MM.1S (cell line): ENCODE measurements at regions not wholly inside any gene's neighbourhood (a gene's known extent, or its start where the extent isn't known, plus 50 kb on each side); places are given as distances from the start of the nearest gene placed in this dataset.

Source experiments
- DNase-seq: peaks from one replicate; pipeline ENCODE4 v3.0.0-alpha.2; 2015
- H2AFZ ChIP-seq: fragments of 300-600 bp; sonication (generic); 2 replicates; pipeline ENCODE4 v1.6.0; 2016; ENCODE audit warnings: antibody characterized with exemption, low read length
- H3F3A ChIP-seq: fragments of 300-600 bp; sonication (generic); 2 replicates; pipeline ENCODE4 v1.6.1; 2016; ENCODE audit warnings: mild to moderate bottlenecking, antibody characterized with exemption, low read length, moderate library complexity, mixed read lengths; ENCODE audit not compliant: insufficient read depth
- H3K27ac ChIP-seq: fragments of 300-600 bp; sonication (generic); 2 replicates; pipeline ENCODE4 v1.5.1; 2016; ENCODE audit warnings: mild to moderate bottlenecking, low read length
- H3K27me3 ChIP-seq: fragments of 300-600 bp; sonication (generic); replicated peaks from 2 replicates; pipeline ENCODE4 v1.6.0; 2016; ENCODE audit warnings: low read length; ENCODE audit not compliant: insufficient read depth
- H3K36me3 ChIP-seq: fragments of 300-600 bp; sonication (generic); replicated peaks from 2 replicates; pipeline ENCODE4 v1.6.1; 2016; ENCODE audit warnings: mild to moderate bottlenecking, low read length, mixed read lengths; ENCODE audit not compliant: insufficient read depth
- H3K4me1 ChIP-seq: fragments of 300-600 bp; sonication (generic); 2 replicates; pipeline ENCODE4 v1.6.1; 2016; ENCODE audit warnings: low read length, mixed read lengths
- H3K4me2 ChIP-seq: fragments of 300-600 bp; sonication (generic); 2 replicates; pipeline ENCODE4 v1.6.0; 2016; ENCODE audit warnings: low read depth, low read length
- H3K4me3 ChIP-seq: fragments of 300-600 bp; sonication (generic); 2 replicates; pipeline ENCODE4 v1.5.1; 2016; ENCODE audit warnings: low read length, mixed read lengths
- H3K79me2 ChIP-seq: fragments of 300-600 bp; sonication (generic); 2 replicates; pipeline ENCODE4 v1.6.1; 2016; ENCODE audit warnings: mixed run types, low read length, mixed read lengths
- H3K9ac ChIP-seq: fragments of 300-600 bp; sonication (generic); 2 replicates; pipeline ENCODE4 v1.6.1; 2016; ENCODE audit warnings: low read length, mixed read lengths
- H3K9me2 ChIP-seq: fragments of 300-600 bp; sonication (generic); replicated peaks from 2 replicates; pipeline ENCODE4 v1.6.1; 2016; ENCODE audit warnings: mild to moderate bottlenecking, low read length, mixed read lengths; ENCODE audit not compliant: insufficient read depth
- H3K9me3 ChIP-seq: fragments of 300-600 bp; sonication (generic); replicated peaks from 2 replicates; pipeline ENCODE4 v1.6.1; 2016; ENCODE audit warnings: mild to moderate bottlenecking, low read length, mixed read lengths; ENCODE audit not compliant: insufficient read depth
- H4K20me1 ChIP-seq: fragments of 300-600 bp; sonication (generic); 2 replicates; pipeline ENCODE4 v1.6.1; 2016; ENCODE audit warnings: mild to moderate bottlenecking, low read length, moderate library complexity, mixed read lengths; ENCODE audit not compliant: insufficient read depth
- EZH2 ChIP-seq: fragments of 300-600 bp; sonication (generic); optimal IDR thresholded peaks from 2 replicates; pipeline ENCODE3; 2017; ENCODE audit warnings: low read depth, mild to moderate bottlenecking, antibody characterized with exemption, low read length, mixed read lengths
- EZH2phosphoT487 ChIP-seq: fragments of 300-600 bp; sonication (generic); IDR thresholded peaks from 2 replicates; pipeline ENCODE4 v1.6.1; 2018; ENCODE audit warnings: antibody characterized with exemption, low read length
- TF ChIP-seq, protein P1 (sequence below): fragments of 300-600 bp; sonication (generic); IDR thresholded peaks from 2 replicates; pipeline ENCODE4 v1.5.1; 2016; ENCODE audit warnings: antibody characterized with exemption, low read length, mixed read lengths

GRCh38 chr3:106272302-106272701 lies 403.5 kb upstream of the CBLB start:
- no peak for DNase-seq
- H3K4me2 ChIP-seq = no peak overlapping the region
- TF ChIP-seq EZH2phosphoT487 (no peak), EZH2 (no peak)
- TF ChIP-seq, protein P1, sequence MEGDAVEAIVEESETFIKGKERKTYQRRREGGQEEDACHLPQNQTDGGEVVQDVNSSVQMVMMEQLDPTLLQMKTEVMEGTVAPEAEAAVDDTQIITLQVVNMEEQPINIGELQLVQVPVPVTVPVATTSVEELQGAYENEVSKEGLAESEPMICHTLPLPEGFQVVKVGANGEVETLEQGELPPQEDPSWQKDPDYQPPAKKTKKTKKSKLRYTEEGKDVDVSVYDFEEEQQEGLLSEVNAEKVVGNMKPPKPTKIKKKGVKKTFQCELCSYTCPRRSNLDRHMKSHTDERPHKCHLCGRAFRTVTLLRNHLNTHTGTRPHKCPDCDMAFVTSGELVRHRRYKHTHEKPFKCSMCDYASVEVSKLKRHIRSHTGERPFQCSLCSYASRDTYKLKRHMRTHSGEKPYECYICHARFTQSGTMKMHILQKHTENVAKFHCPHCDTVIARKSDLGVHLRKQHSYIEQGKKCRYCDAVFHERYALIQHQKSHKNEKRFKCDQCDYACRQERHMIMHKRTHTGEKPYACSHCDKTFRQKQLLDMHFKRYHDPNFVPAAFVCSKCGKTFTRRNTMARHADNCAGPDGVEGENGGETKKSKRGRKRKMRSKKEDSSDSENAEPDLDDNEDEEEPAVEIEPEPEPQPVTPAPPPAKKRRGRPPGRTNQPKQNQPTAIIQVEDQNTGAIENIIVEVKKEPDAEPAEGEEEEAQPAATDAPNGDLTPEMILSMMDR = no peak
- H3F3A ChIP-seq = no peaks in the 10 kb centered on the region
- H3K9ac ChIP-seq = no peak overlapping the region
- no peaks in the 10 kb centered on the region for H3K79me2 ChIP-seq
- no peak overlapping the region for H2AFZ ChIP-seq
- H3K4me1 ChIP-seq = no peaks in the 10 kb centered on the region
- no peaks in the 10 kb centered on the region for H3K36me3 ChIP-seq
- H3K9me3 ChIP-seq = no peaks in the 10 kb centered on the region
- no peak overlapping the region for H3K27ac ChIP-seq
- no peaks in the 10 kb centered on the region for H3K27me3 ChIP-seq
- H4K20me1 ChIP-seq = no peaks in the 10 kb centered on the region
- H3K9me2 ChIP-seq = no peaks in the 10 kb centered on the region
- H3K4me3 ChIP-seq = no peak overlapping the region

DNA sequence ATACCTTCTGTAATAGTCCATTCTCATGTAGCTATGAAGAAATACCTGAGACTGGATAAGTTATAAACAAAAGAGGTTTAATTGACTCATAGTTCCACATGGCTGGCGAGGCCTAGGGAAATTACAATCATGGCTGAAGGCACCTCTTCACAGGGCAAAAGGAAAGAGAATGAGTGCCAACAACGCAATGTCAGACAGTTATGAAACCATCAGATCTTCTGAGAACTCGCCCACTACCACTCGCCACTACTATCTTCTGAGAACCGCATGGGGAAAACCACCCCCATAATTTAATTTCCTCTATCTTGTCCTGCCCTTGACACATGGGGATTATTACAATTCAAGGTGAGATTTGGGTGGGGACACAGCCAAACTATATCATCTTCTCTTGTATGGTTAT lies 406.8 kb upstream of the CBLB start:
- no peaks in the 10 kb centered on the region for H3K9me3 ChIP-seq
- no peak overlapping the region for H3K4me2 ChIP-seq
- no peaks in the 10 kb centered on the region for H3F3A ChIP-seq
- no peak overlapping the region for H2AFZ ChIP-seq
- H3K9me2 ChIP-seq = no peaks in the 10 kb centered on the region
- no peaks in the 10 kb centered on the region for H4K20me1 ChIP-seq
- H3K36me3 ChIP-seq = no peaks in the 10 kb centered on the region
- H3K9ac ChIP-seq = no peak overlapping the region
- no peaks in the 10 kb centered on the region for H3K4me1 ChIP-seq
- TF ChIP-seq EZH2phosphoT487 (no peak), EZH2 (no peak)
- TF ChIP-seq, protein P1 = no peak
- H3K27ac ChIP-seq = no peak overlapping the region
- H3K79me2 ChIP-seq = no peaks in the 10 kb centered on the region
- no peak for DNase-seq
- no peaks in the 10 kb centered on the region for H3K27me3 ChIP-seq
- H3K4me3 ChIP-seq = no peak overlapping the region

GRCh38 chr3:106276151-106276550 lies 407.3 kb upstream of the CBLB start:
- Histone ChIP-seq H3F3A (no peaks in the 10 kb centered on the region), H3K4me2 (no peak overlapping the region), H3K79me2 (no peaks in the 10 kb centered on the region), H3K36me3 (no peaks in the 10 kb centered on the region), H3K4me3 (no peak overlapping the region), H3K4me1 (no peaks in the 10 kb centered on the region), H3K27me3 (no peaks in the 10 kb centered on the region), H3K9ac (no peak overlapping the region), H3K27ac (no peak overlapping the region), H2AFZ (no peak overlapping the region), H3K9me2 (no peaks in the 10 kb centered on the region), H3K9me3 (no peaks in the 10 kb centered on the region), H4K20me1 (no peaks in the 10 kb centered on the region)
- no peak for DNase-seq
- TF ChIP-seq, protein P1 = no peak
- TF ChIP-seq EZH2 = no peak
